GM23248 (cell line): ENCODE measurements at regions not wholly inside any gene's neighbourhood (a gene's known extent, or its start where the extent isn't known, plus 50 kb on each side); places are given as distances from the start of the nearest gene placed in this dataset.
A peak's percentile ranks its signal among the peaks of the same experiment; 100 is the strongest.

Source experiments
- DNase-seq: peaks from one replicate; pipeline ENCODE4 v3.0.0-alpha.2; 2015
- H2AFZ ChIP-seq: fragments of 200-600 bp; sonication (generic); 2 replicates; pipeline ENCODE4 v1.6.1; 2016; ENCODE audit warnings: antibody characterized with exemption
- H3F3A ChIP-seq: fragments of 200-600 bp; sonication (generic); 2 replicates; pipeline ENCODE4 v1.6.1; 2016; ENCODE audit warnings: mild to moderate bottlenecking, antibody characterized with exemption, mixed run types; ENCODE audit not compliant: insufficient read depth
- H3K27ac ChIP-seq: fragments of 200-600 bp; sonication (generic); 2 replicates; pipeline ENCODE4 v1.5.1; 2016; ENCODE audit warnings: mild to moderate bottlenecking
- H3K27me3 ChIP-seq: fragments of 200-600 bp; sonication (generic); replicated peaks from 2 replicates; pipeline ENCODE4 v1.6.1; 2016; ENCODE audit warnings: mild to moderate bottlenecking; ENCODE audit not compliant: insufficient read depth
- H3K36me3 ChIP-seq: fragments of 200-600 bp; sonication (generic); 2 replicates; pipeline ENCODE4 v1.6.1; 2016; ENCODE audit warnings: low read depth, mild to moderate bottlenecking
- H3K4me1 ChIP-seq: fragments of 200-600 bp; sonication (generic); 2 replicates; pipeline ENCODE4 v1.6.1; 2016; ENCODE audit warnings: mild to moderate bottlenecking; ENCODE audit not compliant: insufficient read depth
- H3K4me2 ChIP-seq: fragments of 200-600 bp; sonication (generic); one replicate; pipeline ENCODE4 v1.6.1; 2016; ENCODE audit warnings: mild to moderate bottlenecking; ENCODE audit not compliant: unreplicated experiment
- H3K4me3 ChIP-seq: fragments of 200-600 bp; sonication (generic); 2 replicates; pipeline ENCODE4 v1.5.1; 2016; ENCODE audit warnings: mild to moderate bottlenecking
- H3K79me2 ChIP-seq: fragments of 200-600 bp; sonication (generic); 2 replicates; pipeline ENCODE4 v1.6.1; 2016; ENCODE audit warnings: mild to moderate bottlenecking; ENCODE audit not compliant: insufficient read depth
- H3K9ac ChIP-seq: fragments of 200-600 bp; sonication (generic); 2 replicates; pipeline ENCODE4 v1.6.1; 2016; ENCODE audit warnings: mild to moderate bottlenecking
- H3K9me2 ChIP-seq: fragments of 200-600 bp; sonication (generic); 2 replicates; pipeline ENCODE4 v1.6.1; 2016; ENCODE audit warnings: mixed run types, mild to moderate bottlenecking, moderate library complexity; ENCODE audit not compliant: insufficient read depth
- H3K9me3 ChIP-seq: fragments of 200-600 bp; sonication (generic); one replicate; pipeline ENCODE4 v1.6.1; 2017; ENCODE audit warnings: low read depth
- H4K20me1 ChIP-seq: fragments of 200-600 bp; sonication (generic); 2 replicates; pipeline ENCODE4 v1.6.0; 2016; ENCODE audit not compliant: insufficient read depth
- EZH2 ChIP-seq: fragments of 200-600 bp; sonication (generic); IDR thresholded peaks from 2 replicates; pipeline ENCODE4 v1.6.1; 2018; ENCODE audit warnings: antibody characterized with exemption, mild to moderate bottlenecking; ENCODE audit not compliant: insufficient read depth, poor library complexity, severe bottlenecking
- EZH2phosphoT487 ChIP-seq: fragments of 200-600 bp; sonication (generic); IDR thresholded peaks from 2 replicates; pipeline ENCODE4 v1.6.1; 2018; ENCODE audit warnings: antibody characterized with exemption, moderate library complexity, mild to moderate bottlenecking, low read depth; ENCODE audit not compliant: insufficient read depth
- WGBS, 2 experiments: methylation state at CpG; one replicate each; pipeline ENCODE4 v1.1.6; 2015 to 2017; ENCODE audit warnings: low lambda C conversion rate in 2 of 2, low coverage in 1 of 2; ENCODE audit errors: missing lambda C conversion rate in 2 of 2; 5-methylcytosine and 5-hydroxymethylcytosine counted together
- in situ Hi-C: fragments of 300-500 bp; cut with MboI; formaldehyde crosslinking; loops from 2 replicates; pipeline ENCODE4 v1.15.0; 2020

DNA sequence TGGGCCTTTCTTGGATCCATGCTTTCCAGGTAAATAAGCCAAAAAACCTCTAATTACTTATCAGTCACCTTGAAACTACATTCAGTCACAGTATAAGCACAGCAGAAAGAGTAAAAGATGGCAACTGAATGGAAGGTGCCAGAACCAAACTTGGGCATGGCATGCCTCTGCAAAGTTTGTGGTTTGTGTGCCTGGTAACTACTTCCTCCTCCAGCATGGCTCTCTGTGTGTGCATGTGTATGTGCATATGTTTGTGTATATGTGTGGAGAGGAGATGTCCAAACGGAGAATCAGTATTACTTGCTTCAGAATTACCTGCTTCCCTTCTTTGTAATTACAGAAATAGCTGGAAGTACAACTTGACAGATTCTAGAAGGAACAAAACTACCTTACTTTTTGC, 67.5 kb downstream of the AGTR2 start:
- peaks cover 8% of the 10 kb centered on the region; the same call in 1 of the 2 replicates for H3F3A ChIP-seq
- H3K36me3 ChIP-seq: no peaks in the 10 kb centered on the region
- no peak for TF ChIP-seq EZH2phosphoT487
- no peak for TF ChIP-seq EZH2
- no peak overlapping the region for H3K4me3 ChIP-seq
- DNase-seq: no peak
- H3K9me3 ChIP-seq: no peaks in the 10 kb centered on the region
- WGBS, 2 experiments: 100% methylated on average over 1 of the region's 1 CpG
- in situ Hi-C loops: no loop called here
- no peaks in the 10 kb centered on the region for H3K9me2 ChIP-seq
- no peak overlapping the region for H3K9ac ChIP-seq
- peaks cover 16% of the 10 kb centered on the region for H3K4me1 ChIP-seq
- H2AFZ ChIP-seq: no peak overlapping the region
- no peaks in the 10 kb centered on the region for H3K79me2 ChIP-seq
- H3K4me2 ChIP-seq: no peak overlapping the region
- H4K20me1 ChIP-seq: no peaks in the 10 kb centered on the region
- no peaks in the 10 kb centered on the region for H3K27me3 ChIP-seq
- no peak overlapping the region for H3K27ac ChIP-seq

GRCh38 chrX:116238567-116239255, 68.2 kb downstream of the AGTR2 start:
- peaks cover 5% of the 10 kb centered on the region; the same call in 1 of the 2 replicates for H3F3A ChIP-seq
- no peak for TF ChIP-seq EZH2phosphoT487
- TF ChIP-seq EZH2: no peak
- H3K27ac ChIP-seq: no peak overlapping the region
- no peak overlapping the region for H3K4me3 ChIP-seq
- H3K27me3 ChIP-seq: no peaks in the 10 kb centered on the region
- no peak overlapping the region for H3K9ac ChIP-seq
- H3K36me3 ChIP-seq: no peaks in the 10 kb centered on the region
- H3K4me1 ChIP-seq: peaks cover 10% of the 10 kb centered on the region; the same call in 1 of the 2 replicates
- DNase-seq: no peak
- no peak overlapping the region for H3K4me2 ChIP-seq
- no peaks in the 10 kb centered on the region for H4K20me1 ChIP-seq
- H3K9me2 ChIP-seq: no peaks in the 10 kb centered on the region
- no peak overlapping the region for H2AFZ ChIP-seq
- in situ Hi-C loops: no loop called here
- WGBS, 2 experiments: 94 to 100% methylated on average over 2 of the region's 2 CpGs
- no peaks in the 10 kb centered on the region for H3K9me3 ChIP-seq
- no peaks in the 10 kb centered on the region for H3K79me2 ChIP-seq

GRCh38 chrX:116239944-116240840, 69.6 kb downstream of the AGTR2 start:
- TF ChIP-seq EZH2phosphoT487: no peak
- no peak for TF ChIP-seq EZH2
- Histone ChIP-seq H3F3A (peaks cover 5% of the 10 kb centered on the region; the same call in 1 of the 2 replicates), H3K9ac (peak overlapping the region; percentile 55), H3K9me3 (no peaks in the 10 kb centered on the region), H3K27me3 (no peaks in the 10 kb centered on the region), H3K4me3 (peak overlapping the region; percentile 67), H3K4me1 (peaks cover 10% of the 10 kb centered on the region; the same call in 1 of the 2 replicates), H3K9me2 (no peaks in the 10 kb centered on the region), H3K79me2 (no peaks in the 10 kb centered on the region), H3K36me3 (no peaks in the 10 kb centered on the region), H2AFZ (peak overlapping the region; percentile 70), H4K20me1 (no peaks in the 10 kb centered on the region), H3K27ac (peak overlapping the region; percentile 56), H3K4me2 (peak overlapping the region; percentile 87)
- in situ Hi-C loops: no loop called here
- WGBS, 2 experiments: 44 to 50% methylated on average over 8 of the region's 8 CpGs
- peak; percentile 69 for DNase-seq

DNA sequence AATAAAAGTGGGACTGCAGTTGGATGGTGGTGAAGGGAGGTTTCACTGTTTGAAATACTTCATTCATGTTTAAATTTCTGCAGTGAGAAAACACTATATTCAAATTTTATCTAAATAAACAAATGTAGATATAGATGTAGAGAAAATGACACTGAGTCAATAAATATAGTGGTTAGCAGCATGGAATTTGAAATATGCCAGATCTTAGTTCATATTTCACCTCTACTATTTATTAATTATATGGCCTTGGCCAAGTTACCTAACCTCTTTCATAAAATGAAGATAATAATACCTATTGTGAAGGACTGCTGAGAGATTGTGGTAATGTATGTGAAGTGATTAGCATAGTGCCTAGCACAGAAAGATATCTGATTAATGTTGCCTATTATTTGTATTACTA, 70.5 kb downstream of the AGTR2 start:
- no peaks in the 10 kb centered on the region for H3K36me3 ChIP-seq
- no peak overlapping the region for H2AFZ ChIP-seq
- H3K9me3 ChIP-seq: no peaks in the 10 kb centered on the region
- peaks cover 10% of the 10 kb centered on the region; the same call in 1 of the 2 replicates for H3K4me1 ChIP-seq
- H3K27ac ChIP-seq: no peak overlapping the region
- in situ Hi-C loops: no loop called here
- no peaks in the 10 kb centered on the region for H3K27me3 ChIP-seq
- H3K4me3 ChIP-seq: no peak overlapping the region
- H3K4me2 ChIP-seq: no peak overlapping the region
- no peak for DNase-seq
- no peaks in the 10 kb centered on the region for H3K9me2 ChIP-seq
- no peak for TF ChIP-seq EZH2
- TF ChIP-seq EZH2phosphoT487: no peak
- no peaks in the 10 kb centered on the region for H4K20me1 ChIP-seq
- no peak overlapping the region for H3K9ac ChIP-seq
- no peaks in the 10 kb centered on the region for H3K79me2 ChIP-seq
- peaks cover 5% of the 10 kb centered on the region; the same call in 1 of the 2 replicates for H3F3A ChIP-seq
